GM23338 (cell line): ENCODE measurements at regions not wholly inside any gene's neighbourhood (a gene's known extent, or its start where the extent isn't known, plus 50 kb on each side); places are given as distances from the start of the nearest gene placed in this dataset.

Source experiments
- ATAC-seq: fragments of 200-7000 bp; cut with Tn5 transposase; 3 replicates; pipeline ENCODE4 v1.9.1; 2020
- DNase-seq: peaks from one replicate; pipeline ENCODE4 v3.0.0-alpha.2; 2015; ENCODE audit warnings: low spot score
- H2AFZ ChIP-seq: fragments of 200-600 bp; sonication (generic); 2 replicates; pipeline ENCODE4 v1.8.0; 2016; ENCODE audit warnings: antibody characterized with exemption, mild to moderate bottlenecking, moderate library complexity
- H3F3A ChIP-seq: fragments of 200-600 bp; sonication (generic); replicated peaks from 2 replicates; pipeline ENCODE4 v1.8.0; 2017; ENCODE audit warnings: antibody characterized with exemption, mixed run types, low read depth
- H3K27ac ChIP-seq: fragments of 200-600 bp; sonication (generic); 2 replicates; pipeline ENCODE4 v1.6.1; 2016; ENCODE audit warnings: low read depth
- H3K27me3 ChIP-seq: fragments of 200-600 bp; sonication (generic); 2 replicates; pipeline ENCODE4 v1.8.0; 2016; ENCODE audit warnings: mild to moderate bottlenecking, mixed run types, moderate library complexity; ENCODE audit not compliant: insufficient read depth
- H3K36me3 ChIP-seq: fragments of 200-600 bp; sonication (generic); 2 replicates; pipeline ENCODE4 v1.8.0; 2016; ENCODE audit warnings: mild to moderate bottlenecking; ENCODE audit not compliant: insufficient read depth
- H3K4me1 ChIP-seq: fragments of 200-600 bp; sonication (generic); 2 replicates; pipeline ENCODE4 v1.8.0; 2016; ENCODE audit warnings: mild to moderate bottlenecking, moderate library complexity; ENCODE audit not compliant: insufficient read depth
- H3K4me2 ChIP-seq: fragments of 200-600 bp; sonication (generic); 2 replicates; pipeline ENCODE4 v1.7.1; 2017; ENCODE audit warnings: mixed run types
- H3K4me3 ChIP-seq: fragments of 200-600 bp; sonication (generic); 2 replicates; pipeline ENCODE4 v1.6.1; 2016; ENCODE audit warnings: mixed run types
- H3K79me2 ChIP-seq: fragments of 200-600 bp; sonication (generic); replicated peaks from 2 replicates; pipeline ENCODE4 v1.8.0; 2017; ENCODE audit warnings: mild to moderate bottlenecking; ENCODE audit not compliant: insufficient read depth
- H3K9me2 ChIP-seq: fragments of 200-600 bp; sonication (generic); 2 replicates; pipeline ENCODE4 v1.8.0; 2017; ENCODE audit not compliant: insufficient read depth
- H4K20me1 ChIP-seq: fragments of 200-600 bp; sonication (generic); replicated peaks from 2 replicates; pipeline ENCODE4 v1.8.0; 2017; ENCODE audit warnings: mild to moderate bottlenecking; ENCODE audit not compliant: insufficient read depth
- H3K27ac Mint-ChIP-seq: 2 replicates; pipeline ENCODE4 v1.8.0; 2020; ENCODE audit warnings: inconsistent platforms, mild to moderate bottlenecking, moderate library complexity, mixed read lengths
- H3K27me3 Mint-ChIP-seq: 3 replicates; pipeline ENCODE4 v1.8.0; 2022; ENCODE audit warnings: low read depth, mild to moderate bottlenecking, moderate library complexity, mixed read lengths, inconsistent platforms; ENCODE audit not compliant: insufficient read depth, poor library complexity
- H3K36me3 Mint-ChIP-seq: 3 replicates; pipeline ENCODE4 v1.8.0; 2021; ENCODE audit warnings: low read depth, mild to moderate bottlenecking, inconsistent platforms, moderate library complexity, mixed read lengths
- H3K4me1 Mint-ChIP-seq: 3 replicates; pipeline ENCODE4 v1.8.0; 2020; ENCODE audit warnings: mild to moderate bottlenecking, inconsistent platforms, mixed read lengths
- H3K4me3 Mint-ChIP-seq: 3 replicates; pipeline ENCODE4 v1.8.0; 2021; ENCODE audit warnings: moderate library complexity, mild to moderate bottlenecking, inconsistent platforms, mixed read lengths
- H3K9me3 Mint-ChIP-seq: 3 replicates; pipeline ENCODE4 v1.8.0; 2020; ENCODE audit warnings: moderate library complexity, mild to moderate bottlenecking, inconsistent platforms, mixed read lengths
- CREB1 ChIP-seq: fragments of 250-450 bp; sonication (Bioruptor Pico); IDR thresholded peaks from 2 replicates; pipeline ENCODE4 v1.5.0; 2020; ENCODE audit warnings: low read depth, mild to moderate bottlenecking, moderate library complexity
- EZH2 ChIP-seq: fragments of 200-600 bp; sonication (generic); IDR thresholded peaks from one replicate; pipeline ENCODE4 v1.8.0; 2017; ENCODE audit warnings: antibody characterized with exemption, mild to moderate bottlenecking, low read depth; ENCODE audit not compliant: unreplicated experiment
- EZH2phosphoT487 ChIP-seq: fragments of 200-600 bp; sonication (generic); IDR thresholded peaks from one replicate; pipeline ENCODE4 v1.8.1; 2018; ENCODE audit warnings: antibody characterized with exemption; ENCODE audit not compliant: unreplicated experiment
- JUNB ChIP-seq: IDR thresholded peaks from one replicate; pipeline ENCODE4 v1.6.1; 2016; ENCODE audit warnings: antibody characterized with exemption; ENCODE audit not compliant: unreplicated experiment
- NANOG ChIP-seq: IDR thresholded peaks from 2 replicates; pipeline ENCODE4 v1.6.1; 2016; ENCODE audit warnings: antibody characterized with exemption, borderline replicate concordance
- POLR2AphosphoS5 ChIP-seq: IDR thresholded peaks from 2 replicates; pipeline ENCODE4 v1.6.1; 2016; ENCODE audit warnings: antibody characterized with exemption, low read depth
- STAT1 ChIP-seq: IDR thresholded peaks from one replicate; pipeline ENCODE4 v1.6.1; 2016; ENCODE audit warnings: antibody characterized with exemption; ENCODE audit not compliant: unreplicated experiment
- ZNF114 ChIP-seq: fragments of 250-450 bp; sonication (Bioruptor Pico); IDR thresholded peaks from 2 replicates; pipeline ENCODE4 v1.5.0; 2020; ENCODE audit warnings: mild to moderate bottlenecking, moderate library complexity
- ZNF331 ChIP-seq: fragments of 250-450 bp; sonication (Bioruptor Pico); IDR thresholded peaks from 2 replicates; pipeline ENCODE4 v1.5.0; 2020; ENCODE audit warnings: low read depth, mild to moderate bottlenecking, moderate library complexity
- TF ChIP-seq, protein P1 (sequence below): IDR thresholded peaks from one replicate; pipeline ENCODE4 v1.6.1; 2018; ENCODE audit warnings: antibody characterized with exemption; ENCODE audit not compliant: unreplicated experiment
- TF ChIP-seq, protein P2 (sequence below), 2 experiments: fragments of 200-600 bp in 1 of 2; sonication (generic) in 1 of 2; conservative IDR thresholded peaks; 2 replicates each; pipeline versions ENCODE4 v1.5.1 to v1.6.1; 2016 to 2017; ENCODE audit warnings: antibody characterized with exemption in 2 of 2, low read depth in 2 of 2, mild to moderate bottlenecking in 2 of 2, moderate library complexity in 1 of 2
- TF ChIP-seq, protein P3 (sequence below): IDR thresholded peaks from 2 replicates; pipeline ENCODE4 v1.6.1; 2016; ENCODE audit warnings: antibody characterized with exemption

DNA sequence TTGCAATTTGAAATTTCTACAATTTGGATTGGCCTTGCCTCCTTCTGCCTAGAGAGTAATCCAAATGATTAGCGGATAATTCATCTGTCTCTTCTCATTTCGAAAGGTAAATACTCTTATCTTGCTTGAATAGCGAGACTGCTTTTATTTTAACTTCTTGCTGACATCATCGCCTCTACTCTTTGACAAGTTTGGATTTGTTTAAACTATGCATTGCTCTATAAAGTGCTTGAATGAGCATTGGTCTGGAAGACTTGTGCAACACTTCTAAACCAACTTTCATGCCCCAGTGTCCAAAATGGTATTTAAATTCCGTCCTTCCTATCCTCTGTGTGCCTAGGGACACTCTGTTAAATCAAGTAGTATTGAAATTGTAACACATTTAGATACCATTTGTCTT, 384.1 kb upstream of the SLC35B3 start:
- no peak overlapping the region for H3K4me2 ChIP-seq
- no peaks in the 10 kb centered on the region for H3F3A ChIP-seq
- H3K27me3 ChIP-seq: no peaks in the 10 kb centered on the region
- Mint-ChIP-seq H3K27me3 (no peaks in the 10 kb centered on the region), H3K9me3 (no peaks in the 10 kb centered on the region), H3K27ac (no peak overlapping the region), H3K4me1 (no peaks in the 10 kb centered on the region), H3K4me3 (no peak overlapping the region), H3K36me3 (no peaks in the 10 kb centered on the region)
- H2AFZ ChIP-seq: no peak overlapping the region
- no peaks in the 10 kb centered on the region for H3K9me2 ChIP-seq
- H4K20me1 ChIP-seq: no peaks in the 10 kb centered on the region
- no peaks in the 10 kb centered on the region for H3K4me1 ChIP-seq
- H3K36me3 ChIP-seq: no peaks in the 10 kb centered on the region
- H3K4me3 ChIP-seq: no peak overlapping the region
- DNase-seq: no peak
- no peak for TF ChIP-seq STAT1
- TF ChIP-seq CREB1: no peak
- TF ChIP-seq, protein P1, sequence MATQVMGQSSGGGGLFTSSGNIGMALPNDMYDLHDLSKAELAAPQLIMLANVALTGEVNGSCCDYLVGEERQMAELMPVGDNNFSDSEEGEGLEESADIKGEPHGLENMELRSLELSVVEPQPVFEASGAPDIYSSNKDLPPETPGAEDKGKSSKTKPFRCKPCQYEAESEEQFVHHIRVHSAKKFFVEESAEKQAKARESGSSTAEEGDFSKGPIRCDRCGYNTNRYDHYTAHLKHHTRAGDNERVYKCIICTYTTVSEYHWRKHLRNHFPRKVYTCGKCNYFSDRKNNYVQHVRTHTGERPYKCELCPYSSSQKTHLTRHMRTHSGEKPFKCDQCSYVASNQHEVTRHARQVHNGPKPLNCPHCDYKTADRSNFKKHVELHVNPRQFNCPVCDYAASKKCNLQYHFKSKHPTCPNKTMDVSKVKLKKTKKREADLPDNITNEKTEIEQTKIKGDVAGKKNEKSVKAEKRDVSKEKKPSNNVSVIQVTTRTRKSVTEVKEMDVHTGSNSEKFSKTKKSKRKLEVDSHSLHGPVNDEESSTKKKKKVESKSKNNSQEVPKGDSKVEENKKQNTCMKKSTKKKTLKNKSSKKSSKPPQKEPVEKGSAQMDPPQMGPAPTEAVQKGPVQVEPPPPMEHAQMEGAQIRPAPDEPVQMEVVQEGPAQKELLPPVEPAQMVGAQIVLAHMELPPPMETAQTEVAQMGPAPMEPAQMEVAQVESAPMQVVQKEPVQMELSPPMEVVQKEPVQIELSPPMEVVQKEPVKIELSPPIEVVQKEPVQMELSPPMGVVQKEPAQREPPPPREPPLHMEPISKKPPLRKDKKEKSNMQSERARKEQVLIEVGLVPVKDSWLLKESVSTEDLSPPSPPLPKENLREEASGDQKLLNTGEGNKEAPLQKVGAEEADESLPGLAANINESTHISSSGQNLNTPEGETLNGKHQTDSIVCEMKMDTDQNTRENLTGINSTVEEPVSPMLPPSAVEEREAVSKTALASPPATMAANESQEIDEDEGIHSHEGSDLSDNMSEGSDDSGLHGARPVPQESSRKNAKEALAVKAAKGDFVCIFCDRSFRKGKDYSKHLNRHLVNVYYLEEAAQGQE: no peak
- TF ChIP-seq, protein P2, sequence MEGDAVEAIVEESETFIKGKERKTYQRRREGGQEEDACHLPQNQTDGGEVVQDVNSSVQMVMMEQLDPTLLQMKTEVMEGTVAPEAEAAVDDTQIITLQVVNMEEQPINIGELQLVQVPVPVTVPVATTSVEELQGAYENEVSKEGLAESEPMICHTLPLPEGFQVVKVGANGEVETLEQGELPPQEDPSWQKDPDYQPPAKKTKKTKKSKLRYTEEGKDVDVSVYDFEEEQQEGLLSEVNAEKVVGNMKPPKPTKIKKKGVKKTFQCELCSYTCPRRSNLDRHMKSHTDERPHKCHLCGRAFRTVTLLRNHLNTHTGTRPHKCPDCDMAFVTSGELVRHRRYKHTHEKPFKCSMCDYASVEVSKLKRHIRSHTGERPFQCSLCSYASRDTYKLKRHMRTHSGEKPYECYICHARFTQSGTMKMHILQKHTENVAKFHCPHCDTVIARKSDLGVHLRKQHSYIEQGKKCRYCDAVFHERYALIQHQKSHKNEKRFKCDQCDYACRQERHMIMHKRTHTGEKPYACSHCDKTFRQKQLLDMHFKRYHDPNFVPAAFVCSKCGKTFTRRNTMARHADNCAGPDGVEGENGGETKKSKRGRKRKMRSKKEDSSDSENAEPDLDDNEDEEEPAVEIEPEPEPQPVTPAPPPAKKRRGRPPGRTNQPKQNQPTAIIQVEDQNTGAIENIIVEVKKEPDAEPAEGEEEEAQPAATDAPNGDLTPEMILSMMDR (conservative IDR thresholded peaks at IDR 0.05; ENCODE audit: low read depth in 2 of 2): no peak
- no peak for TF ChIP-seq ZNF331 (CRISPR knock-in tag)
- TF ChIP-seq POLR2AphosphoS5: no peak
- TF ChIP-seq, protein P3, sequence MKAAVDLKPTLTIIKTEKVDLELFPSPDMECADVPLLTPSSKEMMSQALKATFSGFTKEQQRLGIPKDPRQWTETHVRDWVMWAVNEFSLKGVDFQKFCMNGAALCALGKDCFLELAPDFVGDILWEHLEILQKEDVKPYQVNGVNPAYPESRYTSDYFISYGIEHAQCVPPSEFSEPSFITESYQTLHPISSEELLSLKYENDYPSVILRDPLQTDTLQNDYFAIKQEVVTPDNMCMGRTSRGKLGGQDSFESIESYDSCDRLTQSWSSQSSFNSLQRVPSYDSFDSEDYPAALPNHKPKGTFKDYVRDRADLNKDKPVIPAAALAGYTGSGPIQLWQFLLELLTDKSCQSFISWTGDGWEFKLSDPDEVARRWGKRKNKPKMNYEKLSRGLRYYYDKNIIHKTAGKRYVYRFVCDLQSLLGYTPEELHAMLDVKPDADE: no peak
- H3K27ac ChIP-seq: no peak overlapping the region
- H3K79me2 ChIP-seq: no peaks in the 10 kb centered on the region
- no peak for ATAC-seq

DNA sequence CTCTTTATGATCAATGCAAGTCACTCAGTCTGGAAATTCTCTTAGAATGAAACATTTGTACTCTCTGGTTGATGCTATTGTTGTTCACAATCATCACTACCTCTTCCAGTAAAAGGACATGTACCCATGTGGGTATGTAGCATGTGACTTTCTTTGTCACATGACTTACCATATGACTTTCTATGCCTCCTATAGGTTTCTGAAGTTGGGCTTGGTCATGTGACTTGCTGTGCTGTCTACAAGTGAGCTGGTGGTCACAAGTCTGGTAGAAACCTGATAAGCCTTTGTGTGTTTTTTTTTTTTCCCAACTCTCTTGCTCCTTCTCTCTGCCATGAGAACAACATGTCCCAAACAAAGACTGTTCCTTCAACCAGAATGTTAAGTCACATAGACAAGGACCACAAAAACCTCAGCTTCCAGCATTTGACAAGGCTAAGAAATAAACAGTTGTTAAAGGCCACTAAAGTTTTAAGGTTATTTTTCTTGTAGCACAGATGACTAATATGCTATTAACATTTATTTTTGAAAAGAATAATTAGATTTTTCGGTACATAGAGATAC, 379.2 kb upstream of the SLC35B3 start:
- H3K36me3 Mint-ChIP-seq: no peaks in the 10 kb centered on the region
- no peaks in the 10 kb centered on the region for H3K4me1 Mint-ChIP-seq
- no peaks in the 10 kb centered on the region for H3K9me2 ChIP-seq
- DNase-seq (no peak), ATAC-seq (no peak)
- H3K4me1 ChIP-seq: no peaks in the 10 kb centered on the region
- no peaks in the 10 kb centered on the region for H3F3A ChIP-seq
- H3K79me2 ChIP-seq: no peaks in the 10 kb centered on the region
- H3K4me3 Mint-ChIP-seq: no peak overlapping the region
- no peak overlapping the region for H3K4me3 ChIP-seq
- H4K20me1 ChIP-seq: no peaks in the 10 kb centered on the region
- H3K27ac Mint-ChIP-seq: no peak overlapping the region
- H3K36me3 ChIP-seq: no peaks in the 10 kb centered on the region
- no peak overlapping the region for H3K4me2 ChIP-seq
- no peak overlapping the region for H2AFZ ChIP-seq
- H3K9me3 Mint-ChIP-seq: no peaks in the 10 kb centered on the region
- peaks cover 2% of the 10 kb centered on the region for H3K27me3 Mint-ChIP-seq
- H3K27ac ChIP-seq: no peak overlapping the region
- H3K27me3 ChIP-seq: no peaks in the 10 kb centered on the region
- TF ChIP-seq ZNF114 (CRISPR knock-in tag) (no peak), NANOG (no peak), EZH2 (no peak), JUNB (no peak), ZNF331 (CRISPR knock-in tag) (no peak), CREB1 (no peak), EZH2phosphoT487 (no peak)
- TF ChIP-seq, protein P2 (conservative IDR thresholded peaks at IDR 0.05; ENCODE audit: low read depth in 2 of 2): no peak
- TF ChIP-seq, protein P1: no peak
